Panc1 (cell line): ENCODE measurements at regions not wholly inside any gene's neighbourhood (a gene's known extent, or its start where the extent isn't known, plus 50 kb on each side); places are given as distances from the start of the nearest gene placed in this dataset.

Source experiments
- CTCF ChIP-seq: fragments of 450-650 bp; IDR thresholded peaks from 2 replicates; pipeline ENCODE4 v1.5.1; 2017; ENCODE audit warnings: mild to moderate bottlenecking
- POLR2AphosphoS5 ChIP-seq: IDR thresholded peaks from 2 replicates; pipeline ENCODE4 v1.6.1; 2012; ENCODE audit warnings: mild to moderate bottlenecking, low read depth, low read length, moderate library complexity
- REST ChIP-seq, 2 experiments: IDR thresholded peaks; 2 replicates each; pipeline ENCODE4 v1.6.1; 2011 to 2012; ENCODE audit warnings: low read depth in 2 of 2, control low read depth in 1 of 2, low read length in 1 of 2, mild to moderate bottlenecking in 1 of 2, moderate library complexity in 1 of 2; ENCODE audit not compliant: insufficient read depth in 1 of 2
- SIN3A ChIP-seq: IDR thresholded peaks from 2 replicates; pipeline ENCODE4 v1.6.1; 2012; ENCODE audit warnings: low read depth, mild to moderate bottlenecking, low read length, moderate library complexity, borderline replicate concordance; ENCODE audit not compliant: insufficient read depth
- TCF7L2 ChIP-seq: IDR thresholded peaks from 2 replicates; pipeline ENCODE4 v1.6.1; 2011; ENCODE audit warnings: mild to moderate bottlenecking, low read depth, low read length, inconsistent platforms

DNA sequence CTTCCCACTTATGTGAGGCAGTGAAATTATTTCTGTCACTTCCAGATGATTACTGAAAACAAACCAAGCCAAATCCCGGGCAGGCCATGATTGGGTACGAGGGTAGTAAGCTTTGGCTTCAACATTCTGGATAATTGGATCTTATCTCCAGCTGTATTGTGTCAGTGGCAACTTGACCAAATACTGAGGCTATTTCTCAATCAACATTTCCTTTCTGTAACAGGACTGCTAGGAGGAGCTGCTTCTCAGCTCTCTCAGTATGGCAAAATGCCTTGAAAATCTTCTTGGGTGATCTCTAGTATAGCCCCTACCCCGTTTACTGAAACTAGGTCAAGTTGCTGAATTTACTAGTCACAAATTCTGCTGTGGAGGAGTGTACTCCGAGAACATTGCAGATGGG, 169.3 kb upstream of the FRMPD4 start:
- TF ChIP-seq CTCF, result no peak
- no peak for TF ChIP-seq POLR2AphosphoS5
- TF ChIP-seq REST (IDR thresholded peaks at IDR 0.05; ENCODE audit: insufficient read depth in 1 of 2, low read depth in 2 of 2, low read length in 1 of 2), result no peak
- no peak for TF ChIP-seq TCF7L2
- no peak for TF ChIP-seq SIN3A
